ENCODE measurements at regions not wholly inside any gene's neighbourhood (a gene's known extent, or its start where the extent isn't known, plus 50 kb on each side); places are given as distances from the start of the nearest gene placed in this dataset.

DNA sequence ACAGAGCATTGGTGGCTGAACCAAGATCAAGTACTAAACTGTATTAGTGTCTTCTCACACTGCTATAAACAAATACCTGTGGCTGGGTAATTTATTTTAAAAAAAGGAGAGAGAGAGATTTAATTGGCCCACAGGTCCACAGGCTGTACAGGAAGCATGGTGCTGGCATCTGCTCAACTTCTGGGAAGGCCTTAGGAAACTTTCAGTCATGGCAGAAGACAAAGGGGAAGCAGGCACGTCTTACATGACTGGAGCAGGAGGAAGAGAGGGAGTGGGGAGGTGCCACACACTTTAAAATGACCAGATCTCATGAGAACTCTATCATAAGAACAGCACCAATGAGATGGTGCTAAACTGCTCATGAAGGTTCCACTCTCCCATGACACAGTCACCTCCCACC is 95.2 kb upstream of the JCAD start:
- Mint-ChIP-seq H3K9me3 (peaks cover 7 to 17% (median 10%) of the 10 kb centered on the region in 7 donors), H3K4me3 (no peak overlapping the region), H3K27me3 (ENCODE audit: low read depth in 3 of 3) (peaks cover 0 to 4% (median 2%) of the 10 kb centered on the region in 3 donors), H3K27ac (no peak overlapping the region), H3K4me1 (peaks cover 3% of the 10 kb centered on the region), H3K36me3 (no peaks in the 10 kb centered on the region)
- Histone ChIP-seq H3K27ac (ENCODE audit: low read depth in 1 of 2, low read length in 2 of 2) (no peak overlapping the region), H3K79me2 (ENCODE audit: insufficient read depth, low read length) (no peaks in the 10 kb centered on the region), H4K20me1 (ENCODE audit: insufficient read depth, low read length) (no peaks in the 10 kb centered on the region), H3K27me3 (ENCODE audit: control insufficient read depth in 2 of 2, insufficient read depth in 2 of 2, low read length in 2 of 2) (no peaks in the 10 kb centered on the region), H3K9me3 (replicated peaks in 1 of 2; ENCODE audit: control insufficient read depth in 1 of 2, insufficient read depth in 1 of 2, low read length in 2 of 2) (peaks cover 0 to 14% of the 10 kb centered on the region in 2 donors), H3K4me2 (replicated peaks; ENCODE audit: extremely low read depth, low read length, poor library complexity, severe bottlenecking) (no peak overlapping the region), H3K4me1 (ENCODE audit: control insufficient read depth in 1 of 2, insufficient read depth in 2 of 2, low read length in 2 of 2) (no peaks in the 10 kb centered on the region), H3K4me3 (replicated peaks in 1 of 3; ENCODE audit: low read depth in 2 of 3, low read length in 3 of 3) (no peak overlapping the region), H3K9ac (ENCODE audit: insufficient read depth, low read length, poor library complexity, severe bottlenecking) (no peak overlapping the region), H3K36me3 (replicated peaks in 1 of 2; ENCODE audit: control insufficient read depth in 1 of 2, insufficient read depth in 2 of 2, low read length in 2 of 2) (no peaks in the 10 kb centered on the region), H2AFZ (ENCODE audit: insufficient read depth, low read depth, low read length, poor library complexity, severe bottlenecking) (no peak overlapping the region)
- WGBS (ENCODE audit: insufficient coverage), result no CpG with 5 or more reads among the region's 1 CpG
- no peak for DNase-seq
- intact Hi-C loops (cut with micrococcal nuclease), result no loop called here
- no peak for TF ChIP-seq CTCF (IDR thresholded peaks at IDR 0.05)

GRCh38 chr10:30154126-30154525 is 94.7 kb upstream of the JCAD start:
- Histone ChIP-seq H3K9me3 (replicated peaks in 1 of 2; ENCODE audit: control insufficient read depth in 1 of 2, insufficient read depth in 1 of 2, low read length in 2 of 2) (peaks cover 0 to 14% of the 10 kb centered on the region in 2 donors), H3K4me1 (ENCODE audit: control insufficient read depth in 1 of 2, insufficient read depth in 2 of 2, low read length in 2 of 2) (no peaks in the 10 kb centered on the region), H3K4me2 (replicated peaks; ENCODE audit: extremely low read depth, low read length, poor library complexity, severe bottlenecking) (no peak overlapping the region), H3K36me3 (replicated peaks in 1 of 2; ENCODE audit: control insufficient read depth in 1 of 2, insufficient read depth in 2 of 2, low read length in 2 of 2) (no peaks in the 10 kb centered on the region), H3K4me3 (replicated peaks in 1 of 3; ENCODE audit: low read depth in 2 of 3, low read length in 3 of 3) (no peak overlapping the region), H3K79me2 (ENCODE audit: insufficient read depth, low read length) (no peaks in the 10 kb centered on the region), H2AFZ (ENCODE audit: insufficient read depth, low read depth, low read length, poor library complexity, severe bottlenecking) (no peak overlapping the region), H3K9ac (ENCODE audit: insufficient read depth, low read length, poor library complexity, severe bottlenecking) (no peak overlapping the region), H3K27ac (ENCODE audit: low read depth in 1 of 2, low read length in 2 of 2) (no peak overlapping the region), H4K20me1 (ENCODE audit: insufficient read depth, low read length) (no peaks in the 10 kb centered on the region), H3K27me3 (ENCODE audit: control insufficient read depth in 2 of 2, insufficient read depth in 2 of 2, low read length in 2 of 2) (no peaks in the 10 kb centered on the region)
- Mint-ChIP-seq H3K27me3 (ENCODE audit: low read depth in 3 of 3) (peaks cover 0 to 4% (median 2%) of the 10 kb centered on the region in 3 donors), H3K4me1 (peaks cover 3% of the 10 kb centered on the region), H3K36me3 (no peaks in the 10 kb centered on the region), H3K27ac (no peak overlapping the region), H3K4me3 (no peak overlapping the region), H3K9me3 (peaks cover 7 to 18% (median 11%) of the 10 kb centered on the region in 7 donors)
- WGBS (ENCODE audit: insufficient coverage), result 100% methylated on average over 2 of the region's 4 CpGs
- DNase-seq, result no peak
- intact Hi-C loops (cut with micrococcal nuclease), result no loop called here
- no peak for TF ChIP-seq CTCF (IDR thresholded peaks at IDR 0.05)
